NCI-H146 treated with DMSO at 0.1 percent for 48 hours (cell line): ENCODE measurements at regions not wholly inside any gene's neighbourhood (a gene's known extent, or its start where the extent isn't known, plus 50 kb on each side); places are given as distances from the start of the nearest gene placed in this dataset.
"Not testable (repeated sequence)": the region's sequence is repeated elsewhere in the genome, so short reads cannot be mapped to it uniquely, and the experiment has no call there.

Experiments
- DNase-seq: peaks from one replicate; lab custom pipeline; 2025; ENCODE audit not compliant: unreplicated experiment; lab: John Stamatoyannopoulos, UW

DNA sequence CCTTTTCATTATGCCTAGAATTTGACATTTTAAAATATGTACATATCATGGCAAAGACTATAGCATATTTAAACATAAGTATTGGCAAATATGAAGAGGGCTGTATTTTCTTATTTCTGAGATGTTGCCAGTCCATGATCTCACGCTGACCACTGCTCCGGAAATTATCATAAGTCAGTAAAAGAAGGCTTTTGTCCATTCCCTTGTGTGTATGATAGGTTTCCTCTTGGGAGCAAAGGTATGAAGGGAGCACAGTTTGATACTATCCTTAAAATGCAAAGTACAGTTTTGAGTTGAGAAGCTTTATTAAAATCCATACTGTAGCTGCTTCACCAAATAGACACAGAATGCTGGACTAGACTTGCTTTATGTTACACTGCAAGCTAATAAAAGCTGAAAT is 52.6 kb upstream of the AGA start:
- DNase-seq: no peak

DNA sequence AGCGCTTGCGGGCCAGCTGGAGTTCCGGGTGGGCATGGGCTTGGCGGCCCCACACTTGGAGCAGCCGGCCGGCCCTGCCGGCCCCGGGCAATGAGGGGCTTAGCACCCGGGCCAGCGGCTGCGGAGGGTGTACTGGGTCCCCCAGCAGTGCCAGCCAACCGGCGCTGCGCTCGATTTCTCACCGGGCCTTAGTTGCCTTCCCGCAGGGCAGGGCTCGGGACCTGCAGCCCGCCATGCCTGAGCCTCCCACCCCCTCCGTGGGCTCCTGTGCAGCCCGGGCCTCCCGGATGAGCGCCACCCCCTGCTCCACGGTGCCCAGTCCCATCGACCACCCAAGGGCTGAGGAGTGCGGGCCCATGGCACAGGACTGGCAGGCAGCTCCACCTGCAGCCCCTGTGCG is 53.4 kb upstream of the AGA start:
- not testable (repeated sequence) for DNase-seq

DNA sequence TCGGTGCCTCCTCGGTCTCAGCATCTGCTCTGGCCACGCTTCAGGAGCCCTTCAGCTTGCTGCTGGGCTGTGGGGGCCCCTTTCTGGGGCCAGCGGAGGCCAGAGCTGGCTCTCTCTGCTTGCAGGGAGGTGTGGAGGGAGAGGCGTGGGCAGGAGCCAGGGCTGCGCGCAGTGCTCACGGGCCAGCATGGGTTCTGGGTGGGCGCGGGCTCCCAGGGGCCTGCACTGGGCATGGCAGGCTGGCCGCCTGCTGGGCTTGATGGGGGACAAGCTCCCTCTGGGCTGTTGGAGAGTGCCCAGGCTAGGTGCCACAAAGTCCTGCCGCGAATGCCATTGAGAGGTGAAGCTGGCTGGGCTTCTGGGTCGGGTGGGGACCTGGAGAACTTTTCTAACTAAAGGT is 57.3 kb upstream of the AGA start:
- no peak for DNase-seq

DNA sequence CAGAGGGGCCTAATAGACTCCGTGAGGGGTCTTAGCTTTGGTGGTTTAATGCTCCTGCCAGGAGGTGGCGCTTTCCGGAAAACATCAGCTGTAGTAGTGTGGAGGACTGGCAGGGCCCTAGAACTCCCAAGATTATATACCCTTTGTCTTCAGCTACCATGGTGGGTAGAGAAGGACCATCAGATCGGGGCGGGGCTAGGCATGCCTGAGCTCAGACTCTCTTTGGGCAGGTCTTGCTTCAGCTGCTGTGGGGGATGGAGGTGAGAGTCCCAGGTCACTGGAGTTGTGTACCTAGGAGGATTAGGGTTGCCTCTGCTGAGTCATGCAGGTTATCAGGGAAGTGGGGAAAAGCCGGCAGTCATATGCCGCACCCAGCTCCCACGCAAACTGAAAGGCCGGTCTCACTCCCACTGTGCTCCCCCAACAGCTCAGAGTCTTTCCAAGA is 63.0 kb upstream of the AGA start:
- DNase-seq: no peak

DNA sequence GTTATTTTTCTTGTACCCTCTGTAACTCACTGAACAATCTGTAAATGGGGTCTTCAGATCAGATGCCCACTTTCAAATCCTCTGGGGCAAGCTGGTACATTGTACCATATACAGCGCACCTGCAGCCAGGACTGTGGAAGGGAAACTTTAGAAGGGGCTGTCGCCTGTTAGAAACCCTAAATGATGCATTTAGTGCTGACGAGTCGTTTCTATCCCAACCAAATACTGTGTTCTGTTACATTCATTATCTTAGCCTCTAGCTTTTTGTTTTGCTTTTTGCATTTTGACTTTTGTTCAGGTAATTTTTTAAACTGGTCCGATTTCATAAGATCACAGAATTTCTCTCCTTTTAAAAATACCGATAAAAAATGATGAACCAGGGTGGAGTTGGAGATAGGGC is 66.4 kb upstream of the AGA start:
- DNase-seq: no peak

DNA sequence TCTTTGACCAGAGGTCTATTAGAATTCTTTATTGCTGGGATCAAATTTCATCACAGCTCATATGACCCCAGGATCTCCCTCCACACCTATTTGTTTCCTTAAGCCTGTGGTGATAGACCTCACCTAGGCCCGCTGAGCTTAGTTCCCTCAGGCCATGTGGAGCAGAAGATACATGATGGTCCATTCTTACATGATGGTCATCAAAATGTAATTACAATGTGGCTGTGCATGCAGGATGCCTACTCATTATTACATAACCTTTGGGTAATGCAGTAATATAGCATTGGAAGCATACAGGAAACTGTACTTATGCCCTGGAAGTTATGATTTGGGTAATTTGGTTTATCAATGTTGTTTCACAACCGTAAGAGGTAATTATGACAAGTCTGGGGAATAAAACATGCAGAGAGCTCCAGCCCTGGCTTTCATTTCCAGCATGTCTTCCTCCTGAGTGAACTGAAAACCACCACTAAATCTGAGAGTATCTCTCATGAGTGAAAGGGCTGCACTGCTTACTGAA is 67.0 kb upstream of the AGA start:
- DNase-seq: peak; percentile 50

DNA sequence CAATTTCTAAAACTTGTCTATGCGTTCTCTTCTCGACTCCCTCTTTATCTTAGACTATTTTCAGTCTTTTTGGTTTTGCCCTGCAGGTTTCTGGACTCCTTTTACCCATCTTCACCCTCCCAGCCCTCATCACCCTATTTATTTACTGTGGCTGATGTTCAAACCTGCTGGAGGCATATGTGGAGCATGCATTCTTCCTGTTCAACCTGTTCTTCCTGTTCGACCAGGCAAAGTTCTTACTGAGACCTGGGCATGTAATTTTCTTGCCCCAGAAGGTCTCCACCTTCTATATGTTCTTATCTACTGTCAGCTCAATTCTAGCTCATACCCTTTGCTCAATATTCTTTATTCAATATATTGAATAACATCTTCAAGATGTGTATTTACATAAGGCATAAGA is 69.4 kb upstream of the AGA start:
- DNase-seq: no peak

DNA sequence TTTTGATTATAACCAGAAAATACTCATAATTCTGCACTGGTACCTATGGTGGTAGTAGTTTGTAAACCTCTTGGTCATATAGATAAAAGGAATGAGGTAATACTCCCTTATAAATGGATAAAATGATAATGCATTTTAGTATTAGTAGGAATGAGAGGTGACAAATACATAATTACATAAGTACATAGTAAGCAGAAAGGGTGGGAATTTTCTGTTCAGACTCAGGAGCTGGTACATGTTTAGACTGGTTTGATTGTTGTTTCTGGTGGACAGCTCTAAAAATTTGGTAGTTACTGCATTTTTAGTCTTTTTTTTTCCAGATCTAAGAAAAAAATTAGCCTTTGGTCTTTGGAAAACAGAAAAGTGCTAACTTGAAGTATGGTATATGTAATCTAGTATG is 70.4 kb upstream of the AGA start:
- no peak for DNase-seq

DNA sequence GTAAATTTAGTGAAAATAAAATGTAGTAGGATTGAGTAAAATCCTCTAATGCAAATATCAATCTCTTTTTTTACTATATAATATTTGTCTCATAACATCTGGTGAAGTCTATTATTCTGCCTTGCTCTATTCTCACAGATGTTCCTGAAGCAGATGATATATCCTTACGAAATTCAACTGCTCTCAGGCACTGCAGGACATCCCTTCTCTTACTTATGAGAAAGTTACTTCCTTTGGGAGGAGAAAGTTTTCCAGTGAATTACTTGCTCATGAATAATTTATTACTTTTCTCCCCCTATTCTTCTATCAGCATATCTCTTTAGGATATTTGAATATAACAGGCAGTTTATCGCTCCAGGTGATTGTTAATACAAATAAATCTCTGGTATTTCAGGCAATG is 75.6 kb upstream of the AGA start:
- DNase-seq: no peak

DNA sequence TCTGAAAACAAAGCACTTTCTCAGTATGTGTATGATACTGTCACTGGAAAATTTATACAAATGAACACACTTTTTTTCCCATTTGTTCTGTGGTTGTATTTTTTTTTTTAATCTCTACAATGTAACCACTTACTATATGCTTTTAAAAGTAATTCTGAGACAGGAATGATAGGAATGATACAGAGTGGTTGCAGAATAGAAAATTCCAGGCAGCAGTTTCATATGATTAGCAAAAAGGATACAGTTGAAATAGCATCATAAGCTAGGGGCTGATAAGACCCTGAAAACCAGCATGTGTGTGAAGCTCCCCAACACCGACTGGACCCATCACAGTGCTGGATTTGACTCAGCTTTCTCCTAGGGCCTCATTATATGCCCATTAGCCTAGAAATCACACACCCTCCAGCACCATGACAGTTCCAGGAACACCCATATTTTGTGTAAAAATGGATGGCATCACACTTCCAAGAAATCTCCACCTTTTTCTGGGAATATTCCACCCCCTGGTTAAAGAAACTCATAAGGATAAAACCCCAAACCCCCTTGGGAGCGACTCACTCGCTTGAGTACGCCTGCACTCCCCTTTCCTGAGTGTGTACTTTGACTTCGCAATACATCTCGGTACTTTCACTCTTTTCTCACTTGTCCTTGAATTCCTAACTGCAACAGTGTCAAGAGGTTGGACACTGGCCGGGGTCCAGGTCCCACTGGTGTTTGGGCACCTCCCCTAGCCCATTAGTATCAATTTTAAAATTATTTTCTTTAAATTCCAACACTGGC is 77.4 kb upstream of the AGA start:
- no peak for DNase-seq

DNA sequence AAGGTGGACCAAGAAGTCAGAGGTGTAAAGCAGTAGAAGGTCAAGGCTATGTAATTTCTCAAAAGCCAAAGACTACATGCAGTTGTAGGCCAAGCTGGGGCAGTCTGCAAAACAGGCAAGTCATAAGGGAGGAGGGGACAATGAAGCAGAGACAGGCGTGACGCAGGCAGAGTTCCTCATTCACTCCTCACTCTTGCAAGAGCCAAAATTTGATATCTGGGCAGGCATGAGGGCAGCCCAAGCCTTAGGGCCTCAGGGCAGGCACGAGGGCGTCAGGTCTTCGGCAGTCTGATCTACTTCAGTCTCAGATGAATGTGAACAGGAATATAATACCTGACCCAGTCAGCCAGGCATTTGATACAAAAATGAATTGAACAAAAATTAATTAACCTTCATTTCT is 86.4 kb upstream of the AGA start:
- no peak for DNase-seq

DNA sequence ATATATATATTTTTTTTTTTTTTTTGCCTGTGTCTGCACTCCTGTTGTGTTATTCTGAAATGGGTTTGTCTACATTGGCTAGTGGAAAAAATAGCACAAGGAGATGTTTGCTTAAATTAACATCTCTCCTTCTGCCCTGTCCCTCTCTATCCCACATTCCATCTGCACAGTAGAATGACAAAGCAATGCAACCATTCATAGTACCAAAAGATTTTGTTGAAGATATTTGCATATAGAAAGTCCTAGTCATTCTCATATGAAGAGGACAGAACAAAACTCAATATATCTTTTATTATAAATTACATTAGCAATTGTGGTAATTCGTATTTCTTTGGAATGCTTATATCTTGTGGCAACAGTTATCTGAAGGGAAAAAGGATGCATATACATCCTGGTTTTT is 88.3 kb upstream of the AGA start:
- no peak for DNase-seq

DNA sequence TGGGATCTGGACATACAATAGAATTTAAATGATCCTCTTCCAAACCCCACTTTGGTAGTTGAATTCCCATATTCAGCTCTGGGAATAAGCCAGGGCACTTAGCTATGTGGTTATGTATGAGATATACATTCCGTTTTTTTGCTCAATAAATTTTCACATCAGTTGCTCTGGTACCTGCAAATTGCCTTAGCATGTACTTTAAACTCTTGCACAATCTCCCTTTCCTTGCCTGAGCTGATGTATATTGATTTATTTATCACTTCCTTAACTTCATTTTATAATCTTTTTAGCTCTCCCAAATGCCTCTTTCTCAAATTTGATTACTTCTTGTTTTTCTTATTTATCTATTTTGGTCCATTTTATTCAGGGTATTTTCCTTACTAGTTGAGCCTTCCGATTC is 90.1 kb upstream of the AGA start:
- DNase-seq: no peak

DNA sequence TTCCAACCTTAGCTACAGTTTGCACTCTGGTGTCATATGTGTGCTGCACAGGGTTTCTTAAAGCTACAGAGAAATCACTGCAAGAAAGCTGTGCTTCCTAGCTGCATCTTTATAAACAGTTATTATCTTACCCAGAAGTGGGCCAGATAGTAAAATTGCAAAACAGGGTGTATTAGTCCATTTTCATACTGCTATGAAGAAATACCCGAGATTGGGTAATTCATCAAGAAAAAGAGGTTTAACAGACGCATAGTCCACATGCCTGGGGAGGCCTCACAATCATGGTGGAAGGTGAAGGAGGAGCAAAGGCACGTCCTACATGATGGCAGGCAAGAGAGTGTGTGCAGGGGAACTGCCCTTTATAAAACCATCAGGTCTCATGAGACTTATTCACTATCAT is 92.6 kb upstream of the AGA start:
- DNase-seq: not testable (repeated sequence)

DNA sequence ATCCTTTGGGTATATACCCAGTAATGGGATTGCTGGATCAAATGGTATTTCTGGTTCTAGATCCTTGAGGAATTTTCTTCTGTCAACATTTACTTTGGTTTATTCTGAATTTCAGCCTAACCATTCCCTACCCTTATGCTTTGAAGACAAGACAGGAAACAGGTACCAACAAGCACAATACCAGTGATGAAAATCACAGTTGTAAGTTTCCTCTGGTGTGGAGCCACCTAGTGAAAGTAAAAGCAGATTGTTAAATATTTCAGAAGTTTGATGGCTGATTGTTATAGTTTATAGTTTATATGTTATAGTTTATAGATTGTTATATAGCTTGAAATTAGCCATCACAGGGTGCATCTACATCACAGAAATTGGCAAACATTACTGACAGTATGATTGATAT is 104.5 kb upstream of the AGA start:
- no peak for DNase-seq

DNA sequence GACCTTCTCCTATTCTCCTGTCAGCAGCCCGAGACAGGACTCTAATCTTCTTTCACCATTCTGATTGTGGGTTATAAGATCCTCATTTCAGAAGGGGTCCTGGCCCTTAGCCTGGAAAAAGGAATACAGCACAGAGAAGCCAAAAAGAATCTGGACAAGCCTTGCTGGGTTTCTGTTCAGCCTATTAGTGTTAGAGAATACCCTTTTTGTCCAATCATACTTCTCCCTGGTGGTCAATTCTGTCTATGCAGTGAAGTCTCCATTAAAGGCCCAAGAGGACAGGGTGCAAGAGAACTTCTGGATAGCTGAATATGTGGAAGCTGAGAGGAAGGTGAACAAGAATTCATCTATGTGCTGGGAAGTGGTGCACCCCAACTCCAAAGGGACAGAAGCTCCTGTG is 105.7 kb upstream of the AGA start:
- DNase-seq: no peak

DNA sequence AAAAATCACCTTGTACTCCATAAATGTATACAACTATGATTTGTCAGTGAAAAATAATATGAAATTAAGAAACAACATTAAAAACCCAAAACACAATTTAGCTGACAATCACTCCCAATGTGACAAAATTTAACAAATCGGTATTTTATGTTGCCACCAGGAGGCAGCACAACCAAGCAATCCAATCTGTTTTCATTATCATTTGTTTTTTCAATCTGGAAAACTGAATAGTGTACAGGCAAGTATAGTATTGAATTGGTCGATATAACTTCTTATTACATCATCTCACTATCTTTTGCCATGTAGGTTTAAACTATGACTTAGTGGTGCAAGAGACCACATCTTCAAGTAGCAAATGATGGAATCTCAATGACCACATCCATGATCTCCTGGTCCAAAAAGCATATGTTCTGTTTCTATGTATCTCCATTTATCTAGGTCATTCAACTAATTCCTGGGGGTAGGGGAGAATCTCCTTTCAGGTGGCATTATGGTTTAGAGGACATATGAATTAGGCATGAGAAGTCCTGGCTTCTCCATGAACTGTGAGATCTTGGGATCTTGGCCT is 112.9 kb upstream of the AGA start:
- DNase-seq: no peak

DNA sequence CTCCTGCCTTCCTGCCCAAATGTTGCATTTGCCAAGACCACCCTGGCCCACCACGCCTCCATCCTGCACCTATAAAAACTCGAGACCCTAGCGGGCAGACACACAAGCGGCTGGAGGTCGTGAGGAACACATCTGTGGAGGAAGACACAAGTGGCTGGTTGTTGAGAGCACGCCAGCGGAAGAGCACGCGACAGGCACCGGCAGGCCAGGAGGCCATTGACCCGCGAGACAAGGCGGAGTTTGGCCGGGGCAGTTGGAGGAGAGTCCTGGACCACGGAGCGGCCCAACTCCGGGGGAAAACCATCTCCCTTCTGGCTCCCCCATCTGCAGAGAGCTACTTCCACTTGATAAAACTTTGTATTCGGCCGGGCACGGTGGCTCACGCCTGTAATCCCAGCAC is 115.2 kb upstream of the AGA start:
- no peak for DNase-seq

DNA sequence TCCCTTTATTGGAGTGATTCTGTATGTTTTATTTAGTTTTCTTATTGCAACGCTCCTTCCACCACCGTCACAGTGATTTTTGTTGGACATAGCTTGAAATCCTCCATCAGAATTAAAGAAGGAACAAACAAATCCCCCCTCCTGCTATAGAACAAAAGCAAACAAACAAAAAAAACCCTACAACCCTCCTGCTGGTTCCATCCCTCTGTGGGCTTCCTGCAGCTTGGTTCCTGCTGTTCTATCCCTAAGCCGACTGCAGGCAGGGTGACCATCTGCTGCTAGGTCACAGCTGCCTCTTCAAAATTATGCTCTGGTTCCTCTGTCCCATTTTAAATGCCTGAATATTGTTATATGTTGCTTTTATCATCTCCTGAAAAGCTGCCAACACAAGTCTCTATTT is 116.8 kb upstream of the AGA start:
- DNase-seq: peak; percentile 3

DNA sequence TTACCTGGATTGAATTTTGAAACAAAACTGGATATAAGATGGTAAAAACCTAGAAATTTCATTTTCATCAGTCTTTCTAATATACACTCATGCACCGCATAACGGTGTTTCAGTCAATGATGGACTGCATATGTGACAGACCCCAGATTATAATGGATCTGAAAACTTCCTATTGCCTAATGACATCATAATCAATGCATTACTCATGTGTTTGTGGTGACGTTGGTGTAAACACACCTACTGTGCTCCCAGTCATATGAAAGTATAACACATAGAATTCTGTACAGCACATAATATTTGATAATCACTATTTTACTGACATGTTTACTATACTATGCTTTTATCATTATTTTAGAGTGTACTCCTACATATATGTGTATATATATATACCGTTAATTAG is 119.9 kb upstream of the AGA start:
- DNase-seq: no peak

DNA sequence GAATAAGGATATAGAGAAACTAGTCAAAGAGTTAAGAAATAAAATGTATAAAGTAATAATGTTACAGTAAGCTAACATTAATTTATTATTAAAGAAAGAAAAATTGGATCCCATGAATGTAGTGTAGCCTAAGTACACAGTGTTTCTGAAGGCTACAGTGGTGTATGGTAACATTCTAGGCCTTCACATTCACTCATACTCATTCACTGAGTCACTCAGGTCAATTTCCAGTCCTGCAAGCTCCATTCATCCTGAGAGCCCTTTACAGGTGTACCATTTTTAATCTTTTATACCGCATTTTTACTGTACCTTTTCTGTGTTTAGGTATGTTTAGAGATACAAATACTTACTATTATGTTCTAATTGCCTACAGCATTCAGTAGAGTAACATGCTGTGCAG is 120.6 kb upstream of the AGA start:
- DNase-seq: no peak

DNA sequence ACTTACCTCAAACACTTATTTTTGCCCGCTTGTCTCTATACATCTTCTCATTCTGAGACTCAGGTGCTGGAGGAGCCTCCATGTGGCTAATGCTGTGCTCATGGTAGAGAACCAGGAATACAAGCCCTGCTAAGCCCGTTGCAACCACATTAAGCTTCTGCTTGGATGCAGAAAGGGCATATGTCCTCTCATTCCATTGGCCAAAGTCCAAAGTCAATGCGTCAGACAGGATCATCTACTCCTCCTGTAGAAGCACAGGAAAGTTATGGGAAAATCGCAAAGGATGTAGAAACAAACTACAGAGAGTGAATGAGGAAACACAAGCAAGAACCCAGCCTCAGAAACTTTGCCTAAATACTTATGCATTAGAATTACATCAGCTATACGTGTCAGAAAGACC is 124.5 kb upstream of the AGA start:
- no peak for DNase-seq

DNA sequence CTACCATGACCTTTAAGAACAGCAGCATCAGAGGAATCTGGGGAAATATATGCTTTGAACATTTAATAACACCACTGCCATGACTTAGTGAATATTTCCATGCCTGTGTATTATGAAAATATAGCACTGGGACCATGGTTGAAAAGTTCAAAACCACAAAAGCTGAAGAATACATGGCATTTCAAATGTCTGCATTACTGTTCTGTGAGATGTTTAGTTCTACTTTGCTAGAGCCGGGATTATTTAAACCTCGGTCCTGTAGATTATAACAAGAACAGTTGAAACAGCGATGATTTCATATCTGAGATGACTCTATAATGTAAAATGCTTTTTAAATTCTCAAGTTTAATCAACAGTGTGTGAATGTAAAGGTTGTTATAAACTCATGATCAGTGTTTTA is 126.7 kb upstream of the AGA start:
- DNase-seq: no peak
